Large intestine (tissue), 3 donors: ENCODE measurements at regions not wholly inside any gene's neighbourhood (a gene's known extent, or its start where the extent isn't known, plus 50 kb on each side); places are given as distances from the start of the nearest gene placed in this dataset.
A peak's percentile ranks its signal among the peaks of the same experiment; 100 is the strongest.
"Not testable (repeated sequence)": the region's sequence is repeated elsewhere in the genome, so short reads cannot be mapped to it uniquely, and the experiment has no call there.

Experiments used
- DNase-seq, 2 donors: peaks; one replicate each; pipeline versions ENCODE4 v3.0.0 to v3.0.0-alpha.2; 2013
- H3K27ac ChIP-seq: one replicate; pipeline ENCODE4 v1.5.1; 2013; ENCODE audit warnings: low read length
- H3K27me3 ChIP-seq: 2 replicates; pipeline ENCODE4 v1.6.1; 2013; ENCODE audit warnings: low read length; ENCODE audit not compliant: control insufficient read depth, insufficient read depth
- H3K36me3 ChIP-seq: 2 replicates; pipeline ENCODE4 v1.6.1; 2013; ENCODE audit warnings: low read length; ENCODE audit not compliant: control insufficient read depth, insufficient read depth
- H3K4me1 ChIP-seq: one replicate; pipeline ENCODE4 v1.6.1; 2013; ENCODE audit warnings: low read length; ENCODE audit not compliant: control insufficient read depth, insufficient read depth
- H3K4me3 ChIP-seq: one replicate; pipeline ENCODE4 v1.5.1; 2013; ENCODE audit warnings: low read length
- H3K9me3 ChIP-seq: one replicate; pipeline ENCODE4 v1.6.1; 2013; ENCODE audit warnings: mild to moderate bottlenecking, low read depth, low read length, moderate library complexity; ENCODE audit not compliant: control insufficient read depth
- WGBS: methylation state at CpG from one replicate; pipeline ENCODE4 v1.1.5; 2013; ENCODE audit warnings: low lambda C conversion rate; ENCODE audit not compliant: insufficient coverage; 5-methylcytosine and 5-hydroxymethylcytosine counted together

DNA sequence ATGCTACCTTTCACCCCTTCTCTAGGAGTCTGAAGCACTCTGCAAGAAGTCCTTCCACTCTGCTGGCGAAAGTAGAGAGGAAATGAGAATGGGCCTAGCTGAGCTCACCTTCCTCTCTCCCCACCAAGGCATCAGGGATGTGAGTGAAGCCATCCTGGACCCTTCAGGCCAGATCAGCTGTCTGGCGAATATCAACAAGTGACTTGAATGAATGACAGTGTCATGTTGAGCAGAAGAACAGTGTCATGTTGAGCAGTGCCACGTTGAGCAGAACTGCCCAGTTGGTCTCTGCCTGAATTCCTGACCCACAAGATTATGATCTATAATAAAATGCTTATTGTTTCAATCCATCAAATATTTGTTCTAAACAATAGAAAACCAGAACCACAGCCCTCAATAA is 166.2 kb upstream of the RFC3 start:
- no peaks in the 10 kb centered on the region for H3K4me1 ChIP-seq
- no CpG with 5 or more reads among the region's 3 CpGs for WGBS
- no peaks in the 10 kb centered on the region for H3K9me3 ChIP-seq
- no peak for DNase-seq
- H3K4me3 ChIP-seq, result no peak overlapping the region
- H3K27me3 ChIP-seq, result no peaks in the 10 kb centered on the region
- H3K27ac ChIP-seq, result no peak overlapping the region
- H3K36me3 ChIP-seq, result no peaks in the 10 kb centered on the region

DNA sequence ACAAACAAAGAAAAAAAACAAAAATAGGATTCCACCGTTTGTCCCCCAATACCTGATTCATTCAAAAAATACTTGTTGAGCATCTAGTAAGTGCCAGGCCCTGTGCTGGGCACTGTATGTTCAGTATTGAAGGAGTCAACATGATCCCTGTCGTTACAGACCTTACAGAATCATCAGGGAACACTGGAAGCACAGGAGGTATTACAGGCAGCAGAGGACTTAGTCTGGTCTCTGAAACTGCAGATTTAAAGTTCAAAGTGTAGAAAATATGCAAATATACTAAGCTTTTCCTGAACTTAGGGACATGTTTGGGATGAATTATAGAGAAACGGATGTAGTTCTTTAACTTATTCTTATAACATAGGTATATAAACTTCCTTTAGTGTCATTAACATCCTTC is 160.7 kb upstream of the RFC3 start:
- no peaks in the 10 kb centered on the region for H3K27me3 ChIP-seq
- no peak for DNase-seq
- H3K9me3 ChIP-seq, result no peaks in the 10 kb centered on the region
- H3K36me3 ChIP-seq, result no peaks in the 10 kb centered on the region
- WGBS, result 50% methylated on average over 1 of the region's 3 CpGs
- H3K4me3 ChIP-seq, result no peak overlapping the region
- no peak overlapping the region for H3K27ac ChIP-seq
- no peaks in the 10 kb centered on the region for H3K4me1 ChIP-seq

DNA sequence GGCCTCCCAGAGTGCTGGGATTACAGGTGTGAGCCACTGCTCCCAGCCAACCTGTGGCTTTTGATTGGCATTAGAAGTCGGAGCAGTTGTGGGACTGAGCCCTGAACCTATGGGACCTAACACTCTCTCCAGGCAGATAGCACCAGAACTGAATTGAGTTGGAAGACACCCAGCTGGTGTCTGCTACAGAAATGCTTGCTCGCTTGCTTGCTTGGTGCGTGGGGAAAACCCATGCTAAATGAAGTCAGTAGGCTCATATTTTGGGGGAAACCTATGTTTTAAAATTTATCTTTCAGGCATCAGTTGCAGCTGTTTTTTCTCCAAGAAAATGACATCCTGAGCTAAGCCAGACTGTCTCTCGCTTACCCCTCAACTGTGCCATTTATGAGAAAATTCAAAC is 158.5 kb upstream of the RFC3 start:
- Histone ChIP-seq H3K9me3 (no peaks in the 10 kb centered on the region), H3K4me1 (no peaks in the 10 kb centered on the region), H3K36me3 (no peaks in the 10 kb centered on the region), H3K27me3 (no peaks in the 10 kb centered on the region), H3K4me3 (no peak overlapping the region), H3K27ac (no peak overlapping the region)
- no peak for DNase-seq
- no CpG with 5 or more reads among the region's 4 CpGs for WGBS

DNA sequence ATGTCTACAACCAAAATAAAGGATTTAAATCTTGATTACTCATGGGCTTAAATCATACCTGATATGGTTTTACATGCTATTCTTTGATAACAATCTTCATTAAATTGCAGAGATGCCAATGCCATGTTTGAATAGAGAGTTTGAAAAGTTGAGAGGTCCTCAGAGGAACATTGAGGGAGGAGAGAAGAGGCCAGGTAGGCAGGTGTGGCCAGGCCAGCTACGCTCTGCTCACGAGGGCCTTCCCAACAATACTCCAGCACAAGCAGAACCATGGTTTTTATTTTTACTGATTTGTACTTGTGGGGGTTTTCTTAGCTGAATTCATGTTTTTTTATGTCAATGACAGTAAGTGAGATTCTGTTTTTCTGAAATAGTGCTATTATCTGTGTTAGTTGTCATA is 158.1 kb upstream of the RFC3 start:
- WGBS, result no CpG with 5 or more reads among the region's 2 CpGs

DNA sequence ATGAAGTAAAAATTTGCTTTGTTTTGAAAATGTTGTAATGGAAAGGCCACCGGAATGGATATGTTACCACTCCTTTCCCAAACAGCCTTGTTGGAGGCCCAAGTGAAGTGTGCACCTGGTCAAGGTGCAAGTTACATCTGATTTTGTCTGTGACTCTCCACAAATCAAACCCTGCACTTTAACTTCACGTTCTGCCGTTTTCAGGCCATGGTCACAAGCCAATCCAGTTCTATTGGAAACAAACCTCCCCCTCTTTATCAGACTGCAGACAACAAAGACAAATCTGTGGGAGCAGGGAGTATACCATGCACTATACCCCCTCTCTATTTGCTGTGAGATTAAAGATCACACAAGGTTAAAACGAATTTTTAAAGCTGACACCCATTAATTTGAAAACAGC is 155.6 kb upstream of the RFC3 start:
- Histone ChIP-seq H3K27ac (no peak overlapping the region), H3K36me3 (no peaks in the 10 kb centered on the region), H3K4me1 (no peaks in the 10 kb centered on the region), H3K4me3 (no peak overlapping the region), H3K27me3 (no peaks in the 10 kb centered on the region), H3K9me3 (no peaks in the 10 kb centered on the region)
- 0% methylated on average over 1 of the region's 4 CpGs for WGBS
- peak in 1 of 2 donors; percentile 63 for DNase-seq

More for the DNA sequence above, 158.1 kb upstream of the RFC3 start:
- H3K27ac ChIP-seq, result no peak overlapping the region
- no peaks in the 10 kb centered on the region for H3K9me3 ChIP-seq
- H3K4me1 ChIP-seq, result no peaks in the 10 kb centered on the region
- no peaks in the 10 kb centered on the region for H3K36me3 ChIP-seq
- no peak overlapping the region for H3K4me3 ChIP-seq
- H3K27me3 ChIP-seq, result no peaks in the 10 kb centered on the region
- no peak for DNase-seq

DNA sequence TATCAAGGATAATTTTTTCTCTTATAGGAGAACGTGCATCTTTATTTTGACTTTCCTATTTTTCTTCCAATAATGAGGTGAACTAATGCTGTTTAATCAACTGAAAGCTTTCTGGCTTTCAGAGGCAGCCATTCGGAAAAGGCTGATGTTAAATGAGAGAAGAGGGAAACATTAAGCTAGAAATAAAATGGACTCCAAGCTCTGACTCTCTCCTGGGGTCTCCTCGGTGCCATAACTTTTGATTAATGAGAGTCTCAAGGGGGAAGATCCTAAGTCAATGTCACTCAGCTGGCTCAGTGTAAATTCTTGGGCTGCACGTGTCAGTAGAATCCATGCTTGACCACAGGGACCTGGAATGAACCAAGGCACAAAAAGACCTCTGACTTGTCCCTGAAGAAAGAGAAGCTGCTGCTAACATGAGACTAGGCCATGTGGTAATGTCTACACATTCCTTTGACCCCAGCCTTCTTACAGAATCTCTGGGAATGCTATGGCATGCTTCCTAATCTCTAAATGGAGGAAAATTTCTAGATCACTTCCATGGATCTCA is 152.2 kb upstream of the RFC3 start:
- no peak overlapping the region for H3K4me3 ChIP-seq
- H3K4me1 ChIP-seq, result no peaks in the 10 kb centered on the region
- no peak for DNase-seq
- H3K27ac ChIP-seq, result no peak overlapping the region
- 100% methylated on average over 1 of the region's 4 CpGs for WGBS
- no peaks in the 10 kb centered on the region for H3K9me3 ChIP-seq
- no peaks in the 10 kb centered on the region for H3K36me3 ChIP-seq
- no peaks in the 10 kb centered on the region for H3K27me3 ChIP-seq

DNA sequence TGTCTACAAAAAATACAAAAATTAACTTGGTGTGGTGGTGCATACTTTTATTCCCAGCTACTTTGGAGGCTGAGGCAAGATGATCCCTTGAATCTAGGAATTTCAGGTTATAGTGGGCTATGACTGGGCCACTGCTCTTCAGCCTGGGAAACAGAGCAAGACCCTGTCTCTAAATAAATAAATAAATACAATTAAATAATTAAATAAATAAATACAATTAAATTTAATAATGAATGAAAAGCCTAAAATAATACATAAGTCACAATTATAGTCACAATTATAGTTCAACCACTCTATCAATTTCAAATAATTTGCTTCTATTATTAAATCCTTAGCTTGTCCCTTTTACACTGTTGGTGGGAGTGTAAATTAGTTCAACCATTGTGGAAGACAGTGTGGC is 146.4 kb upstream of the RFC3 start:
- Histone ChIP-seq H3K27ac (no peak overlapping the region), H3K27me3 (no peaks in the 10 kb centered on the region), H3K4me3 (no peak overlapping the region), H3K4me1 (no peaks in the 10 kb centered on the region), H3K9me3 (no peaks in the 10 kb centered on the region), H3K36me3 (no peaks in the 10 kb centered on the region)
- DNase-seq, result no peak

DNA sequence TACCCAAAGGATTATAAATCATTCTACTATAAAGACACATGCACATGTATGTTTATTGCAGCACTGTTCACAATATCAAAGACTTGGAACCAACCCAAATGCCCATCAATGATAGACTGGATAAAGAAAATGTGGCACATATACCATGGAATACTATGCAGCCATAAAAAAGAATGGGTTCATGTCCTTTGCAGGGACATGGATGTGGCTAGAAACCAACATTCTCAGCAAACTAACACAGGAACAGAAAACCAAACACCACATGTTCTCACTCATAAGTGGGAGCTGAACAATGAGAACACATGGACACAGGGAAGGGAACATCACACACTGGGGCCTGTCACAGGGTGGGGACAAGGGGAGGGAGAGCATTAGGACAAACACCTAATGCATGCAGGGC is 145.9 kb upstream of the RFC3 start:
- not testable (repeated sequence) for H3K36me3 ChIP-seq, H3K27me3 ChIP-seq, H3K4me3 ChIP-seq, DNase-seq, H3K9me3 ChIP-seq, H3K4me1 ChIP-seq, H3K27ac ChIP-seq

DNA sequence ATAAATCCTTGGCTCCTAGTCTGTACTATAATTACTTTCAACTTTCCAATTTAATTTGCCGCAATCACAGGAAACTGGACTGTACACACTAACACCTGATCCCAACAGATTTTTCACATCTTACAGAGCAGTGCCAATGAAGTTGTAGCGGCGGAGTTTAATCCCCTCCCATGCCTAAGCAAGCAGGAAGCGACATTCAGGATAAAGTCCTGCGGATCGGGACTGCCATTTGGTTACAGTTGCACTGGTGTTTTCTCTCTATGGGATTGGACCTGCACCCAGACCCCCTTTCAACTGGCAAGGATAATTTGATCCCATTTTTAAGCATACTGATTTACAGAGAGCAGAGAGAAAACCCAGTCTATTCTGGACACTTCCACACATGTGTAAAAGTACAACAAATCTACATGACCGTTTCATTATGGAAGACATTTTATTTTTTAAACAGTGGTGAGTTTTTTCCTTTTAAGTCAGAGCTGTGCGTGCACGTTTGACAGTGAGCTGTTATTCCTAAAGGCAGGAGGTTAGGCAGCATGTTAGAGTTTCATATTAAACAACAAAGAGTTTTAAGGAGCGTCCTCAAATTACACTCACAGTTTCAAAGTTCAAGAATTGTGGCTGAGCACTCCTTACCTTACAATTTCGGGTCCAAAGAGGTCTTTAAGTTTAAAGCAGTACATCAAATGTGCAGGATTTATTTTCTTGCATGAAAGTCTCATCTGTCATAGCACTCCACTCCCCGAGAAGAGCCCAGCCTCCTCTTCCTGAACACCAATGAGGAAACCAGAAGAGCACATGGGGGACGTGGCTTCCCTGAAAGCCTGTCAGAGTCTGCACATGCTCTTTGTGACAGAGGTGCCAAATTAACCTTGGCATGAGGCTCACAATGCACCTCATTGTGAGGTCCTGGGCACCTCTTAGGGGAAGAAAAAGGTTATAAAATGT is 141.6 kb upstream of the RFC3 start:
- Histone ChIP-seq H3K27me3 (no peaks in the 10 kb centered on the region), H3K27ac (peak overlapping the region; percentile 54), H3K9me3 (no peaks in the 10 kb centered on the region), H3K36me3 (no peaks in the 10 kb centered on the region), H3K4me1 (peaks cover 7% of the 10 kb centered on the region), H3K4me3 (peak overlapping the region; percentile 46)
- peak in 1 of 2 donors; percentile 66 for DNase-seq
- WGBS, result no CpG with 5 or more reads among the region's 13 CpGs

DNA sequence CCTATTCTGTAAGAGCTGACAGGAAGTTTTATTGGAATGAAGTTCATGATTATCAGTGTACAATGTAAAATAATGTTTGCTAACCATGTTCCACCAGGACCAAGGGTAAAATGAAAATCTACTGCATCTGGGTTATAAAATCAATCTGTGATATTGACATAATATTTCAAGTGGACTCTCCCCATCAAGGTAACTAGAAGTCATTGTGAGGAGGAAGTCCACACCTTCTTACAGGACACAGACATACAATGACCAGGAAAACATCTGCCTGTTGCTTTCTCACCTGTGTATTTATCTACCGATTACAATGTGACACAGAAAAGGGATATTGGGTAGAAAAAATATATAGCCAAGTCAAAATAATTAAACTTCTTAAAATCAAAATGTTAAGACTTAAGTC is 140.7 kb upstream of the RFC3 start:
- H3K36me3 ChIP-seq, result no peaks in the 10 kb centered on the region
- H3K27me3 ChIP-seq, result no peaks in the 10 kb centered on the region
- H3K4me1 ChIP-seq, result peaks cover 7% of the 10 kb centered on the region
- H3K9me3 ChIP-seq, result peaks cover 5% of the 10 kb centered on the region
- WGBS, result no CpG with 5 or more reads among the region's 1 CpG
- H3K4me3 ChIP-seq, result no peak overlapping the region
- DNase-seq, result peak in 1 of 2 donors; percentile 46
- H3K27ac ChIP-seq, result peak overlapping the region; percentile 54

DNA sequence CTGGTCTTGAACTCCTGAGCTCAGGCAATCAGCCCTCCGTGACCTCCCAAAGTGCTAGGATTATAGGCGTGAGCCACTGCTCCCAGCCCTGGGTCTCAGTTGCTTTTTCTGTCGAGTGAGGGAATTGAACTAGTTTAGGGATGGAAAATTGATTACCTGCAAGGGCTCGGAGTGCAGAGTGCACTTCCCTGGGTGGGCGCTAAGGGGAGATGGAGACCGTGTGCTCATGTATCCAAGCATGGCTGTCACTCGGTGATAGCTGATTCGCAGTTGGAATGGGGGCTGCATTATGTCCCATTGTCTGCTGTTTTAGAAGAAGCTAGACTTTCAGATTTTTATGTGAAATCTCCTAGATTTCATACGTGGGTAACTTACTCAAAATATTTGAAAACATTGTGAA is 139.9 kb upstream of the RFC3 start:
- Histone ChIP-seq H3K4me3 (no peak overlapping the region), H3K36me3 (no peaks in the 10 kb centered on the region), H3K27ac (no peak overlapping the region), H3K9me3 (peaks cover 7% of the 10 kb centered on the region), H3K27me3 (no peaks in the 10 kb centered on the region), H3K4me1 (peaks cover 7% of the 10 kb centered on the region)
- WGBS, result 67% methylated on average over 1 of the region's 9 CpGs
- DNase-seq, result no peak
